Subcutaneous abdominal adipose tissue (tissue), 5 donors: ENCODE measurements at regions not wholly inside any gene's neighbourhood (a gene's known extent, or its start where the extent isn't known, plus 50 kb on each side); places are given as distances from the start of the nearest gene placed in this dataset.
A peak's percentile ranks its signal among the peaks of the same experiment; 100 is the strongest.

Experiments
- H3K27ac ChIP-seq: one replicate; pipeline ENCODE4 v1.7.0; 2013; ENCODE audit warnings: low read depth, mild to moderate bottlenecking, inconsistent platforms, low read length, moderate library complexity
- H3K27me3 ChIP-seq, 5 donors: one replicate each; pipeline ENCODE4 v1.7.0; 2013; ENCODE audit warnings: low read length in 5 of 5, inconsistent platforms in 1 of 5; ENCODE audit not compliant: control insufficient read depth in 5 of 5, insufficient read depth in 4 of 5
- H3K36me3 ChIP-seq, 5 donors: one replicate each; pipeline ENCODE4 v1.7.0; 2013; ENCODE audit warnings: low read length in 5 of 5; ENCODE audit not compliant: control insufficient read depth in 5 of 5, insufficient read depth in 5 of 5
- H3K4me1 ChIP-seq, 5 donors: one replicate each; pipeline ENCODE4 v1.7.0; 2013; ENCODE audit warnings: low read length in 5 of 5, mild to moderate bottlenecking in 3 of 5, moderate library complexity in 1 of 5; ENCODE audit not compliant: control insufficient read depth in 5 of 5, insufficient read depth in 5 of 5
- H3K4me3 ChIP-seq, 5 donors: one replicate each; pipeline ENCODE4 v1.7.0; 2013; ENCODE audit warnings: low read length in 5 of 5, low read depth in 1 of 5
- H3K9ac ChIP-seq, 5 donors: one replicate each; pipeline ENCODE4 v1.7.0; 2013; ENCODE audit warnings: low read length in 5 of 5, mild to moderate bottlenecking in 4 of 5, moderate library complexity in 3 of 5
- H3K9me3 ChIP-seq, 5 donors: one replicate each; pipeline ENCODE4 v1.7.0; 2013; ENCODE audit warnings: low read length in 5 of 5; ENCODE audit not compliant: control insufficient read depth in 5 of 5
- donor health status: healthy.
- donor health status: healthy.
- donor health status: healthy.
- donor health status: healthy.
- donor health status: healthy.

- H3K27ac ChIP-seq, result peak overlapping the region; percentile 31
- H3K27me3 ChIP-seq, result no peaks in the 10 kb centered on the region
- peaks cover 8 to 27% (median 21%) of the 10 kb centered on the region in 5 donors for H3K4me1 ChIP-seq
- H3K9ac ChIP-seq, result no peak overlapping the region
- no peak overlapping the region for H3K4me3 ChIP-seq
- no peaks in the 10 kb centered on the region for H3K36me3 ChIP-seq
- no peaks in the 10 kb centered on the region for H3K9me3 ChIP-seq
Observed at GRCh38 chr12:92446083-92446460, 256.7 kb upstream of the PLEKHG7 start.

- H3K27me3 ChIP-seq, result no peaks in the 10 kb centered on the region
- no peaks in the 10 kb centered on the region for H3K36me3 ChIP-seq
- peaks cover 8 to 27% (median 21%) of the 10 kb centered on the region in 5 donors for H3K4me1 ChIP-seq
- H3K9ac ChIP-seq, result no peak overlapping the region
- peak overlapping the region; percentile 31 for H3K27ac ChIP-seq
- H3K4me3 ChIP-seq, result peak overlapping the region in 1 of 5 donors; percentile 4
- no peaks in the 10 kb centered on the region for H3K9me3 ChIP-seq
Observed at GRCh38 chr12:92445253-92446082, 257.3 kb upstream of the PLEKHG7 start.

- H3K4me1 ChIP-seq, result peaks cover 8 to 29% (median 22%) of the 10 kb centered on the region in 5 donors
- H3K36me3 ChIP-seq, result no peaks in the 10 kb centered on the region
- no peaks in the 10 kb centered on the region for H3K27me3 ChIP-seq
- no peaks in the 10 kb centered on the region for H3K9me3 ChIP-seq
- no peak overlapping the region for H3K4me3 ChIP-seq
- peak overlapping the region; percentile 31 for H3K27ac ChIP-seq
- H3K9ac ChIP-seq, result no peak overlapping the region
Observed at GRCh38 chr12:92444763-92445162, 258.0 kb upstream of the PLEKHG7 start.

GRCh38 chr12:92442782-92443181 is 260.0 kb upstream of the PLEKHG7 start:
- Histone ChIP-seq H3K4me3 (no peak overlapping the region), H3K27me3 (no peaks in the 10 kb centered on the region), H3K9ac (no peak overlapping the region), H3K9me3 (no peaks in the 10 kb centered on the region), H3K4me1 (peaks cover 12 to 47% (median 36%) of the 10 kb centered on the region in 5 donors), H3K27ac (peak overlapping the region; percentile 26), H3K36me3 (no peaks in the 10 kb centered on the region)

- peak overlapping the region in 2 of 5 donors; percentile 16 to 55 for H3K9ac ChIP-seq
- peak overlapping the region; percentile 98 for H3K27ac ChIP-seq
- H3K4me1 ChIP-seq, result peaks cover 6 to 43% (median 34%) of the 10 kb centered on the region in 5 donors
- no peak overlapping the region for H3K4me3 ChIP-seq
- no peaks in the 10 kb centered on the region for H3K36me3 ChIP-seq
- no peaks in the 10 kb centered on the region for H3K9me3 ChIP-seq
- no peaks in the 10 kb centered on the region for H3K27me3 ChIP-seq
Observed at GRCh38 chr12:92440072-92440471, 262.7 kb upstream of the PLEKHG7 start.

GRCh38 chr12:92439420-92439805 is 263.4 kb upstream of the PLEKHG7 start:
- Histone ChIP-seq H3K9ac (peak overlapping the region in 2 of 5 donors; percentile 16 to 55), H3K4me1 (peaks cover 4 to 36% (median 33%) of the 10 kb centered on the region in 5 donors), H3K27me3 (no peaks in the 10 kb centered on the region), H3K4me3 (no peak overlapping the region), H3K36me3 (no peaks in the 10 kb centered on the region), H3K9me3 (no peaks in the 10 kb centered on the region), H3K27ac (peak overlapping the region; percentile 98)

- H3K4me3 ChIP-seq, result no peak overlapping the region
- peak overlapping the region in 4 of 5 donors; percentile 2 to 67 (median 42) for H3K9ac ChIP-seq
- no peaks in the 10 kb centered on the region for H3K27me3 ChIP-seq
- H3K27ac ChIP-seq, result peak overlapping the region; percentile 98
- H3K9me3 ChIP-seq, result no peaks in the 10 kb centered on the region
- H3K36me3 ChIP-seq, result no peaks in the 10 kb centered on the region
- peaks cover 4 to 35% (median 31%) of the 10 kb centered on the region in 5 donors for H3K4me1 ChIP-seq
Observed at GRCh38 chr12:92438641-92439419, 264.0 kb upstream of the PLEKHG7 start.

GRCh38 chr12:92437452-92437851 is 265.3 kb upstream of the PLEKHG7 start:
- H3K9me3 ChIP-seq, result no peaks in the 10 kb centered on the region
- H3K9ac ChIP-seq, result peak overlapping the region in 1 of 5 donors; percentile 14
- no peak overlapping the region for H3K4me3 ChIP-seq
- H3K4me1 ChIP-seq, result peaks cover 4 to 28% (median 23%) of the 10 kb centered on the region in 5 donors
- H3K27ac ChIP-seq, result peak overlapping the region; percentile 98
- H3K36me3 ChIP-seq, result no peaks in the 10 kb centered on the region
- H3K27me3 ChIP-seq, result no peaks in the 10 kb centered on the region

- no peaks in the 10 kb centered on the region for H3K27me3 ChIP-seq
- H3K9me3 ChIP-seq, result no peaks in the 10 kb centered on the region
- peaks cover 4 to 28% (median 23%) of the 10 kb centered on the region in 5 donors for H3K4me1 ChIP-seq
- peak overlapping the region in 1 of 5 donors; percentile 14 for H3K9ac ChIP-seq
- H3K27ac ChIP-seq, result peak overlapping the region; percentile 98
- no peaks in the 10 kb centered on the region for H3K36me3 ChIP-seq
- H3K4me3 ChIP-seq, result no peak overlapping the region
Observed at GRCh38 chr12:92436856-92437255, 265.9 kb upstream of the PLEKHG7 start.

- Histone ChIP-seq H3K9ac (no peak overlapping the region), H3K9me3 (no peaks in the 10 kb centered on the region), H3K4me1 (peaks cover 4 to 24% (median 20%) of the 10 kb centered on the region in 5 donors), H3K4me3 (no peak overlapping the region), H3K27me3 (no peaks in the 10 kb centered on the region), H3K27ac (no peak overlapping the region), H3K36me3 (no peaks in the 10 kb centered on the region)
Observed at GRCh38 chr12:92434607-92435025, 268.2 kb upstream of the PLEKHG7 start.
